NT2/D1 (cell line): ENCODE measurements at regions not wholly inside any gene's neighbourhood (a gene's known extent, or its start where the extent isn't known, plus 50 kb on each side); places are given as distances from the start of the nearest gene placed in this dataset.

ENCODE experiments used
- SUZ12 ChIP-seq: IDR thresholded peaks from 2 replicates; pipeline ENCODE4 v1.6.1; 2011; ENCODE audit not compliant: insufficient read length, insufficient read depth; ENCODE audit errors: extremely low read depth
- YY1 ChIP-seq: IDR thresholded peaks from 2 replicates; pipeline ENCODE4 v1.6.1; 2011; ENCODE audit not compliant: insufficient read length, insufficient read depth
- ZNF274 ChIP-seq: IDR thresholded peaks from 2 replicates; pipeline ENCODE4 v1.6.1; 2011; ENCODE audit warnings: mild to moderate bottlenecking, low read depth, low read length

DNA sequence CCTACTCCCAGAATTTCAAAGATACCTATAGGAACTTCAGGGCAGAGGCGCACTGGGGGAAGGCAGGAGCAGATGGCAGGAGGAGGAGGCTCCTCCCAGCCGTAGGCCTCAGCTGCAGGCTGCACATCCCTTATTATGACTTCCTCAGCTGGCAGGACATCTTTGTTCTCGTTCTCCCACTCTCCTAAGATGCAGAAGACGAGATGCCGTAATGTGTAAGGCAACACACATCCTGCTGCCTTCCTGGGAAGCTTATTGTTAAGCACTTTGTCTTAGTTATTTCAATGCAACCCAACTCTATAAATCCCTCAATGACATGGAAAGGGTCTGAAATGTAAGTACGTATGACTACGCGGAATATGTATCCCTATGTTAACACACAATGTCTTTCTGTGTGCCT is 599.8 kb upstream of the MGMT start:
- TF ChIP-seq SUZ12 (no peak), YY1 (no peak), ZNF274 (no peak)
